ENCODE measurements at regions not wholly inside any gene's neighbourhood (a gene's known extent, or its start where the extent isn't known, plus 50 kb on each side); places are given as distances from the start of the nearest gene placed in this dataset.
A peak's percentile ranks its signal among the peaks of the same experiment; 100 is the strongest.

DNA sequence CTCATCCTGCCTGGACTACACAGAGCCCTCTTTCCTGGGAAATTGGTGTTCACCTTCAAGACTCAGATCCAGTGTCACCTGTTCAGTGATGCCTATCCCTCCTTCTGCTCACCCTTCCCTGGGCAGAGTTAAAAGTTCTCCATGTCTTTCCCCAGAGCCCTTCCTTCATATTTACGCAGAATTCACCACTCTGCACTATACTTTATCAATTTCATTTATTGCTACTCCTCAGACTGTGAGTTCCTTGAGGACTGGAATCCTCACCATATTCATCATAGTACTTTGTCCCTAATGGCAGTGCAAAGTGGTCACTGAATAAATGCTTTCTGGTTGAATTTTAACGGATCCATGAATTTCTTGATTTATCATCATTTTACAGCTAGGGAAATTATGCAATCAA, 300.0 kb downstream of the CHRM3 start:
- DNase-seq, result no peak

GRCh38 chr1:239696317-239696716, 309.9 kb downstream of the CHRM3 start:
- DNase-seq, result no peak

DNA sequence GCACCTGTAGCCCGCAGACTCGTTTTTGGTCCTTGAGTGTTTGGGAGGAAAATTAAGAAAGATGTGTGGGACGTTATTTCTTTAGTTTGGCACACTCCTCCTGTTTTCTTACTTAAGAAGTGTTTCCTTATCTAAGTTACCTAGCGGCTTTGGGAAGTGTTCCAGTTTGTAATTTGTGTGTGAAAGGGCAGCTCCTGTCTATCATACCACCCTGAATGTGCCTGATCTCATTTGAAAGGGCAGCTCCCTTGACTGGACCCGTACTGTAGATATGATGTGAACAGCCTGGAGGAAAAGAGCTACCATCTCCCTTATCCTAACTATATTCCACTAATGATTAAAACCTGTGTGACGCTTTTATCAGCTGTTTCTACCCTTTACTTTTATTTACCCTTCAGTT, 314.3 kb downstream of the CHRM3 start:
- no peak for DNase-seq

DNA sequence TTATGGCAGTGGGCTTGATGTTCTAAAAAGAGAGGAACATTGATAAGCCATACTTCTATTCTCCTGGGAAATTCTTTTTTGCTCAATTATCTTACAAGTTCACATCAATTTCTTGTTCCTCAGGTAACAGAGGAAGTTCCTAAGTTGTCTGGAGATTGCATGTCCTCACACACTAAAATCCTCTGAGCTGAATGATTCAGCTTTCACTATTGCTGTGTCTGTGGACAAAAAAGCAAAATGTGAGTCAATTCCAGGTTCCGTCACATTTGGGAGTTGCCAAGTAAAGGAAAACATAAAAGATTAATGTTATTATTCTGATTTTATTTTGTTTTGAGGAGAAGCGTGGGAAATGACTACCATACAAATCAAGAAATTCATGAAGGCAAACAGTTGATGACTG, 316.7 kb downstream of the CHRM3 start:
- no peak for DNase-seq

- no peak for DNase-seq
Measured at GRCh38 chr1:239706245-239706892, 320.0 kb downstream of the CHRM3 start.

DNA sequence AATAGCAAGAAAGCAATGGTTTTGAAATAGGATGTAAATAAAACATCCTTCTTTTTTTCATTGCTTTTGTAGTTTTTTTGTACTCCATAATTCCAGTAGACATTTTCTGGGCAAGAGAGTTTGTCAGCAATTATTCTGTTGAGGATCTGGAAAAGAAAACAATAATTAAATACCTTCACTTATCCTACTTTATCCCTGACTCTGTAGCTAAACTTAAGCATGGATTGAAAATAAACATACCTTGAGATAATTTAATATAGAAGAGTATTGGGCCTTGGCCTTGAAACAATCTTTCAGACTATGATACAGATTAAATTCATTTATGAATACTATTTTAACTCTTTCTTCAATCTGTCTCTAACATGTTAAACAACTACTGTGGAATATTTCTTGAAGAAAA, 321.2 kb downstream of the CHRM3 start:
- no peak for DNase-seq

GRCh38 chr1:239708622-239709021, 322.3 kb downstream of the CHRM3 start:
- DNase-seq, result no peak

GRCh38 chr1:239711768-239712167, 325.4 kb downstream of the CHRM3 start:
- no peak for DNase-seq

- no peak for DNase-seq
Measured at GRCh38 chr1:239717097-239717917, 330.9 kb downstream of the CHRM3 start.

DNA sequence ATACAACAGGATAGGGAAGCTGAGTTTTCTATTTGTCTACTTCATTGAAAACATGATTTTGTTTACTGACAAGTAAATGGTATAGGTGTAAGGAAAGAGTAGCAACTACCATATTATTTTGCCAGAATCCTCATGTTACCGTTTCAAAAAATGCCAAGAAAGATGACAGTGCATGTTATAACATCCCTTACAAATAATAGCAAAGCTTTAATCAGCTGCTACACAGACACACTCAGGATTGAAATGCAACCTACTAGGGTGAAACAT, 331.5 kb downstream of the CHRM3 start:
- DNase-seq, result no peak

GRCh38 chr1:239718571-239718970, 332.2 kb downstream of the CHRM3 start:
- no peak for DNase-seq

- DNase-seq, result peak in 1 of 2 experiments; percentile 9
Measured at GRCh38 chr1:239718997-239719628, 332.7 kb downstream of the CHRM3 start.

DNA sequence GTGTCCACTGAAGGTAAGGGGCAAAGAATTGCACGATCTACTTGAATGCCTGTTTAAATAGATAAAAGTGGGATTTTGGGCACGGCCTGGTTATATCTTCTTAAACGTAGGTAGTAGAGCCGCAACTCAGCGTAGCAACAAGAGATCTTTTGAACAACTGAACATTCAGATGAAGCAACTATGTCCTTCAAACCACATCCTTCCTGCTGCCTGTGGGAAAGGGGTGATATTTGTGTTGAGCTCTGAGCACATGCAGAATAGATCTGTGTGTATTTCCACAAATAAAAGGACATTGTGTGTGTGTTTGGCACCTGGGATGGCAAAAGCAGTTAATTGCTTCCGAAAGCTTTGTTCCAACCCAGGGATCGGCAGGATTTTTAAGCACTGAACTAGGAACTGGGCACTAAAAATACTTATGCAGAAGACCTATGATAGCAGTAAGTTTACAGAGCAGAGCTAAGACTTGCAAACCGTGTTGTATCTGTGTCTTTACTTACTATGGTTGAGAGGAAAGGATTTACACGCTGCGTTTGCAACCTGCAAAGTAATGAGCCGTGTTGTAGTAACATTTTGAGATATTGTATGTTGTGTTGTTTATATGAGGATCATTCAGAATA, 333.4 kb downstream of the CHRM3 start:
- DNase-seq, result peak in 1 of 2 experiments; percentile 31

DNA sequence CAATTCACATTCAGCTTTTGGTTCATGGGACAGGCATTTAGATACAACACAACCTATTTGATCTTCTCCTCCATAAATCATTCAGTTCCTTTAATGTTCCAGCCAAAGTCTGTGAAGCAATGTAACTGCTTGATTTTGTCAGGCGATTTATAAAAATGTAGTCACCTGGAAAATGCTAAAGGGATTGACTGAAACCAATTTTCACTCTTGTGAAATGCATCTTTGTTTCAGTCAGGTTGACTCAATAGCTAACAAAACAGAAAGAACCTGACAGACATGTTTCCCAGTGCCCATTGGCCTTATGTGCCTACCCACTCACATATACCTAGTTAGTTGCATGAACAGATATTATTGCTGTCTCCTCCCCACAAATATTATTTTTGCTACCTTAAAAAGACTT, 335.7 kb downstream of the CHRM3 start:
- no peak for DNase-seq

DNA sequence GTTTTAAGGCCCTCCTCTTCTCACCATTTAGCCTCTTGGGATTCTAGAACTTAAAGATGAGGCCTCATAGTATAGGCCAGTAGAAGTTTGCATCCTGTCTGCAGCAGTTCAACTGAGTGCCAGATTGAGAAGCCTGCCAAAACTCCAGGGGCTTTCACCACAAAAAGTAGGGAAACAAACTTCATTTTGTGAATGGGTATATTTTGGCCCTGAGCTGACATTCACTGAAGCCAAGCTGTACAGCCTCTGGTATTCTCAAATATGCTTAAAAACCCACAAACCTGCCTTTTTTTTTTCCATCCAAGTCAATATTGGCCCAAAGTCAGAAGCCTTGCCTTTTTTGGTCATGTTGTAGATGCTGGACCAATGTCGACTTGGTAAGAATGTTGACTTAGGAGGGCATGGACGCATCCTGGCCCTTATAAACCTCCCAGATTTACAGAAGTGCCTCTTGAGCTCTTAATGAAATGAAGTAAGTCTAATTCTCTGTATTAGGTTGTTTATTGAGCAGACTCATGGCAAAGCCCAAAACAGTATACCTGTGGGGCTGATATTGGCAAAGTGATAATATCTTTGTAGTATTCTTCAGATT, 337.5 kb downstream of the CHRM3 start:
- DNase-seq, result no peak

GRCh38 chr1:239725371-239725770, 339.0 kb downstream of the CHRM3 start:
- no peak for DNase-seq

GRCh38 chr1:239725933-239726332, 339.6 kb downstream of the CHRM3 start:
- DNase-seq, result no peak

- no peak for DNase-seq
Measured at GRCh38 chr1:239730378-239730777, 344.0 kb downstream of the CHRM3 start.

DNA sequence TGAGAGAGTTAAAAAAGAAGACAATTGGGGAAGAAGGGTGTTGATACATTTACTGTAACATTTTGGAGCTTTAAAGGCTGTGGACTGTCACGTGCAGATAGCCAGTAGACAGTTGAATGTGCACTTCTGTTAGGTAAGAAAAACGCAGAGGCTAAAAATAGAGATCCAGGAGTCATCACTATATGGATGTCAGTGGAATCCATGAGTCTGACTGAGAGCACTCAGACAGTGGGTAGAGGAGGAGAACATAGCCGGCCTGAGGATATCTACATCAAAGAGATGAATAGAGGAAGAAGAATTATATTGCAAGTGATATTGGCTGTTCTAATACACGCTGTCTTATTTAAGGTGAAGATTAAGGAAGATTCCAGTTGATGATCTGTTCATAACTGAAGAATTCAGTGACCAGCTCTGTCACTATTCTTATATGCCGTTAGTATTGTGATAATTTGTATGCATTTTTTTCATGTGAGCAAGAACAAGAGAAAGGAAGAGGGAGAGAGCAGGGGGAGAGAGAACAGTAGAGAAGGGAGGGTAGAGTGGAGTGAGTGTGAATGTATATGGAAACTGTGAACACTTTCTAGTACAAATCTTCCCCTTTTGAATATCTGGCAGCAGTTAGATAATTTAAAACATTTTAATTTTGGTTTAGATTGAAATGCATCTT, 344.8 kb downstream of the CHRM3 start:
- DNase-seq, result no peak

GRCh38 chr1:239732770-239733169, 346.4 kb downstream of the CHRM3 start:
- no peak for DNase-seq

DNA sequence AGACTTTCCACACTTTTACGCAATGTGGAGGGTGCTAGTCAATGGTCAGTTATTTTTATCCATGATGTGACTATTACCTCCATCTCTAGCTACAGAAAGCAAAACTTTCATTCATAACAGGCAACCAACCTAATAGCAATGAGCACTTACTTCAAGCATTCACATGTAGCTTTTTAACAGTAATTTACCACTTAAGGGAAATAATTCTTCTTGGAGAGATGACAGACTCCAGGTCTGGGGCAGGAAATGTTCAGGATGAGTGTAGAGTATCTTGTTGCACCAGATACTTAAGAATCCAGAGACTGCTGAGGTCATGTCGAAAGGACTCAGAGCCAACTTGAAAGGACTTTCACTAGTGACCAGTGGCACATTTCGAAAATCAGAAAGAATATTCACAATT, 347.6 kb downstream of the CHRM3 start:
- no peak for DNase-seq

GRCh38 chr1:239735111-239735510, 348.7 kb downstream of the CHRM3 start:
- no peak for DNase-seq

- no peak for DNase-seq
Measured at GRCh38 chr1:239736479-239736878, 350.1 kb downstream of the CHRM3 start.
